ENCODE measurements at regions not wholly inside any gene's neighbourhood (a gene's known extent, or its start where the extent isn't known, plus 50 kb on each side); places are given as distances from the start of the nearest gene placed in this dataset.

GRCh38 chr22:48605125-48605524 is 1222.5 kb downstream of the BRD1 start:
- 89 to 100% (median 92%) methylated on average over 2 of the region's 2 CpGs for WGBS, 5 donors
- intact Hi-C loops (cut with DNase I; ENCODE audit: low total_unique reads): no loop called here
- no peak overlapping the region for H3K27ac ChIP-seq
- H3K27me3 ChIP-seq: peaks cover 0 to 11% (median 0%) of the 10 kb centered on the region in 3 donors
- H3K4me1 ChIP-seq: no peaks in the 10 kb centered on the region
- no peak for TF ChIP-seq POLR2AphosphoS5 (IDR thresholded peaks at IDR 0.05)
- no peak for TF ChIP-seq EP300 (IDR thresholded peaks at IDR 0.05)
- no peak for TF ChIP-seq POLR2A (IDR thresholded peaks at IDR 0.05)
- TF ChIP-seq CTCF (IDR thresholded peaks at IDR 0.05): no peak
- no peak overlapping the region for H3K4me3 ChIP-seq
- DNase-seq: no peak
- H3K36me3 ChIP-seq: no peaks in the 10 kb centered on the region
- H3K9me3 ChIP-seq: peaks cover 0 to 4% (median 0%) of the 10 kb centered on the region in 4 donors

- Histone ChIP-seq H3K9me3 (peaks cover 0 to 10% (median under 1%) of the 10 kb centered on the region in 4 donors), H3K4me3 (no peak overlapping the region)
Observed at GRCh38 chr22:48603621-48604320, 1223.9 kb downstream of the BRD1 start.

GRCh38 chr22:48602805-48603518 is 1224.7 kb downstream of the BRD1 start:
- Histone ChIP-seq H3K27ac (no peak overlapping the region), H3K4me3 (no peak overlapping the region), H3K9me3 (peaks cover 0 to 17% (median 9%) of the 10 kb centered on the region in 4 donors), H3K27me3 (peaks cover 0 to 11% (median 0%) of the 10 kb centered on the region in 3 donors), H3K4me1 (no peaks in the 10 kb centered on the region), H3K36me3 (no peaks in the 10 kb centered on the region)
- intact Hi-C loops (cut with DNase I; ENCODE audit: low total_unique reads): no loop called here
- no peak for TF ChIP-seq CTCF (IDR thresholded peaks at IDR 0.05)
- no peak for TF ChIP-seq POLR2AphosphoS5 (IDR thresholded peaks at IDR 0.05)
- no peak for TF ChIP-seq EP300 (IDR thresholded peaks at IDR 0.05)
- TF ChIP-seq POLR2A (IDR thresholded peaks at IDR 0.05): no peak
- no peak for DNase-seq
- WGBS, 5 donors: 85 to 96% (median 91%) methylated on average over 17 to 26 of the region's 26 CpGs

More at GRCh38 chr22:48603621-48604320, 1223.9 kb downstream of the BRD1 start:
- no peak for TF ChIP-seq CTCF (IDR thresholded peaks at IDR 0.05)
- Histone ChIP-seq H3K27ac (no peak overlapping the region), H3K4me1 (no peaks in the 10 kb centered on the region), H3K36me3 (no peaks in the 10 kb centered on the region), H3K27me3 (peaks cover 0 to 11% (median 0%) of the 10 kb centered on the region in 3 donors)
- WGBS, 5 donors: 84 to 88% (median 86%) methylated on average over 13 to 18 of the region's 18 CpGs
- intact Hi-C loops (cut with DNase I; ENCODE audit: low total_unique reads): no loop called here
- no peak for DNase-seq

- Histone ChIP-seq H3K4me3 (no peak overlapping the region), H3K27me3 (peaks cover 0 to 11% (median 0%) of the 10 kb centered on the region in 3 donors), H3K4me1 (no peaks in the 10 kb centered on the region), H3K27ac (no peak overlapping the region), H3K9me3 (peaks cover 0 to 13% (median 11%) of the 10 kb centered on the region in 4 donors), H3K36me3 (no peaks in the 10 kb centered on the region)
- intact Hi-C loops (cut with DNase I; ENCODE audit: low total_unique reads): no loop called here
- no peak for TF ChIP-seq CTCF (IDR thresholded peaks at IDR 0.05)
- no peak for TF ChIP-seq EP300 (IDR thresholded peaks at IDR 0.05)
- no peak for TF ChIP-seq POLR2A (IDR thresholded peaks at IDR 0.05)
- TF ChIP-seq POLR2AphosphoS5 (IDR thresholded peaks at IDR 0.05): no peak
- WGBS, 5 donors: 89 to 95% (median 93%) methylated on average over 25 to 27 of the region's 27 CpGs
- DNase-seq: no peak
Observed at GRCh38 chr22:48600681-48601080, 1227.0 kb downstream of the BRD1 start.
